ENCODE measurements at regions not wholly inside any gene's neighbourhood (a gene's known extent, or its start where the extent isn't known, plus 50 kb on each side); places are given as distances from the start of the nearest gene placed in this dataset.

GRCh38 chr1:38186566-38186965 lies 140.0 kb upstream of the POU3F1 start:
- Histone ChIP-seq H3K4me1 (ENCODE audit: control insufficient read depth, extremely low read depth, insufficient read depth, low read length) (no peaks in the 10 kb centered on the region), H3K4me3 (replicated peaks in 1 of 3; ENCODE audit: insufficient read depth in 1 of 3, low read depth in 1 of 3, low read length in 3 of 3) (no peak overlapping the region), H4K20me1 (replicated peaks; ENCODE audit: control insufficient read depth, extremely low read depth, insufficient read depth, low read length) (no peaks in the 10 kb centered on the region), H3K4me2 (ENCODE audit: insufficient read depth, low read length) (no peak overlapping the region), H3K36me3 (ENCODE audit: control insufficient read depth in 2 of 2, extremely low read depth in 1 of 2, insufficient read depth in 2 of 2, low read length in 2 of 2) (no peaks in the 10 kb centered on the region), H2AFZ (ENCODE audit: low read depth, low read length) (no peak overlapping the region), H3K79me2 (ENCODE audit: control insufficient read depth, insufficient read depth, low read length) (no peaks in the 10 kb centered on the region), H3K9me3 (replicated peaks; ENCODE audit: control insufficient read depth, insufficient read depth, low read length) (no peaks in the 10 kb centered on the region), H3K9ac (replicated peaks; ENCODE audit: extremely low read depth, insufficient read depth, low read length) (no peak overlapping the region), H3K27ac (ENCODE audit: insufficient read depth, low read depth, low read length) (no peak overlapping the region), H3K9me1 (replicated peaks; ENCODE audit: control insufficient read depth, extremely low read depth, insufficient read depth, low read length) (no peaks in the 10 kb centered on the region), H3K27me3 (ENCODE audit: control insufficient read depth in 2 of 2, insufficient read depth in 2 of 2, low read length in 2 of 2) (peaks cover 0 to 2% of the 10 kb centered on the region in 2 experiments)
- dilution Hi-C loops (cut with MboI; ENCODE audit: extremely low pct_ligation_motif_present, low sequenced_read_pairs) = no loop called here
- POLR2A ChIA-PET = no interaction called here
- no TSS peak for BruUV-seq (replicated peaks)
- CTCF ChIA-PET = no interaction called here
- FAIRE-seq (no peak), DNase-seq (ENCODE audit: low read depth, low spot score) (no peak)
- intact Hi-C loops (cut with micrococcal nuclease) = no loop called here
- TF ChIP-seq EZH2 (IDR thresholded peaks at IDR 0.05; ENCODE audit: borderline replicate concordance, low read depth, low read length, severe bottlenecking) (no peak), CTCF (IDR thresholded peaks at IDR 0.05; ENCODE audit: extremely low read depth in 1 of 2, insufficient read depth in 1 of 2, low read depth in 1 of 2, low read length in 2 of 2) (no peak), POLR2AphosphoS5 (IDR thresholded peaks at IDR 0.05; ENCODE audit: insufficient read depth, low read depth, low read length) (no peak), MYC (IDR thresholded peaks at IDR 0.05; ENCODE audit: low read depth, low read length) (no peak)

GRCh38 chr1:38185913-38186312 lies 139.3 kb upstream of the POU3F1 start:
- dilution Hi-C loops (cut with MboI; ENCODE audit: extremely low pct_ligation_motif_present, low sequenced_read_pairs) = no loop called here
- Histone ChIP-seq H4K20me1 (replicated peaks; ENCODE audit: control insufficient read depth, extremely low read depth, insufficient read depth, low read length) (no peaks in the 10 kb centered on the region), H3K9me1 (replicated peaks; ENCODE audit: control insufficient read depth, extremely low read depth, insufficient read depth, low read length) (no peaks in the 10 kb centered on the region), H3K79me2 (ENCODE audit: control insufficient read depth, insufficient read depth, low read length) (no peaks in the 10 kb centered on the region), H3K4me2 (ENCODE audit: insufficient read depth, low read length) (no peak overlapping the region), H3K36me3 (ENCODE audit: control insufficient read depth in 2 of 2, extremely low read depth in 1 of 2, insufficient read depth in 2 of 2, low read length in 2 of 2) (no peaks in the 10 kb centered on the region), H3K27me3 (ENCODE audit: control insufficient read depth in 2 of 2, insufficient read depth in 2 of 2, low read length in 2 of 2) (peaks cover 0 to 2% of the 10 kb centered on the region in 2 experiments), H2AFZ (ENCODE audit: low read depth, low read length) (no peak overlapping the region), H3K9ac (replicated peaks; ENCODE audit: extremely low read depth, insufficient read depth, low read length) (no peak overlapping the region), H3K4me1 (ENCODE audit: control insufficient read depth, extremely low read depth, insufficient read depth, low read length) (no peaks in the 10 kb centered on the region), H3K4me3 (replicated peaks in 1 of 3; ENCODE audit: insufficient read depth in 1 of 3, low read depth in 1 of 3, low read length in 3 of 3) (no peak overlapping the region), H3K9me3 (replicated peaks; ENCODE audit: control insufficient read depth, insufficient read depth, low read length) (no peaks in the 10 kb centered on the region), H3K27ac (ENCODE audit: insufficient read depth, low read depth, low read length) (no peak overlapping the region)
- no peak for DNase-seq (ENCODE audit: low read depth, low spot score)
- CTCF ChIA-PET = no interaction called here
- BruUV-seq (replicated peaks) = no TSS peak
- intact Hi-C loops (cut with micrococcal nuclease) = no loop called here
- FAIRE-seq = no peak
- POLR2A ChIA-PET = no interaction called here
- no peak for TF ChIP-seq POLR2A (IDR thresholded peaks at IDR 0.05; ENCODE audit: low read depth, low read length)
- no peak for TF ChIP-seq POLR2AphosphoS5 (IDR thresholded peaks at IDR 0.05; ENCODE audit: insufficient read depth, low read depth, low read length)
- TF ChIP-seq MAX (IDR thresholded peaks at IDR 0.05; ENCODE audit: insufficient read depth, insufficient read length) = no peak
- no peak for TF ChIP-seq GATA2 (IDR thresholded peaks at IDR 0.05; ENCODE audit: insufficient read depth, insufficient read length, low read depth, low read length)
- TF ChIP-seq CTCF (IDR thresholded peaks at IDR 0.05; ENCODE audit: extremely low read depth in 1 of 2, insufficient read depth in 1 of 2, low read depth in 1 of 2, low read length in 2 of 2) = no peak
- no peak for TF ChIP-seq MYC (IDR thresholded peaks at IDR 0.05; ENCODE audit: low read depth, low read length)
- no peak for TF ChIP-seq EZH2 (IDR thresholded peaks at IDR 0.05; ENCODE audit: borderline replicate concordance, low read depth, low read length, severe bottlenecking)
- TF ChIP-seq JUN (IDR thresholded peaks at IDR 0.05; ENCODE audit: borderline replicate concordance, insufficient read depth, insufficient read length, low read depth) = no peak
- TF ChIP-seq FOS (IDR thresholded peaks at IDR 0.05; ENCODE audit: borderline replicate concordance, insufficient read depth, low read length) = no peak
